ENCODE measurements at regions not wholly inside any gene's neighbourhood (a gene's known extent, or its start where the extent isn't known, plus 50 kb on each side); places are given as distances from the start of the nearest gene placed in this dataset.

DNA sequence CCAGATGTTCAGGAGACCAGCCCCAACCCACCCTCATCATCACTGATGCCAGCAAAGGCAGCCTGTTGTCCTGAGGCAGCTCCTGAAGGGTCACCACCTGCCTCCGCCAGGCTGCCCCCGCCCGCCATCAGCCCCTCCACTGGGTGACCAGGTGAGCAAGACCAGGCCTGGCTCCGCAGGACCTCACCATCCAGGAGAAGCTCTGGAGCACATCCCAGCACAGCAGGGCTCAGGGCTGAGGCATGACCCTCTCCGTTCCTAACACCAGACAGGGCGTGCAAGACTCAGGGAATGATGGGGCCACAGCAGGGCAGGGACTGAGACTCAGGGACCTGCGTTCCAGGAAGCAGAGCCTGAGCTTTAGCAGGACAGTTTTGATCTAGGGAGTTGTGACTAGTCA lies 218.8 kb upstream of the RAB6C start:
- Histone ChIP-seq H3K4me1 (ENCODE audit: insufficient read depth) (peaks cover 7% of the 10 kb centered on the region), H3K79me2 (no peaks in the 10 kb centered on the region), H3K27me3 (no peaks in the 10 kb centered on the region), H4K20me1 (ENCODE audit: insufficient read depth, poor library complexity, severe bottlenecking) (no peaks in the 10 kb centered on the region), H3K4me3 (no peak overlapping the region), H3K36me3 (replicated peaks; ENCODE audit: insufficient read depth, low read depth) (no peaks in the 10 kb centered on the region), H3K27ac (no peak overlapping the region), H3K4me2 (no peak overlapping the region), H2AFZ (no peak overlapping the region), H3K9me3 (ENCODE audit: low read depth) (no peaks in the 10 kb centered on the region), H3K9me2 (replicated peaks; ENCODE audit: insufficient read depth) (no peaks in the 10 kb centered on the region)
- TF ChIP-seq EZH2 (IDR thresholded peaks at IDR 0.05; ENCODE audit: borderline replicate concordance) (no peak), EZH2phosphoT487 (IDR thresholded peaks at IDR 0.05; ENCODE audit: low read depth, severe bottlenecking, unreplicated experiment) (no peak)
- TF ChIP-seq, protein P1, sequence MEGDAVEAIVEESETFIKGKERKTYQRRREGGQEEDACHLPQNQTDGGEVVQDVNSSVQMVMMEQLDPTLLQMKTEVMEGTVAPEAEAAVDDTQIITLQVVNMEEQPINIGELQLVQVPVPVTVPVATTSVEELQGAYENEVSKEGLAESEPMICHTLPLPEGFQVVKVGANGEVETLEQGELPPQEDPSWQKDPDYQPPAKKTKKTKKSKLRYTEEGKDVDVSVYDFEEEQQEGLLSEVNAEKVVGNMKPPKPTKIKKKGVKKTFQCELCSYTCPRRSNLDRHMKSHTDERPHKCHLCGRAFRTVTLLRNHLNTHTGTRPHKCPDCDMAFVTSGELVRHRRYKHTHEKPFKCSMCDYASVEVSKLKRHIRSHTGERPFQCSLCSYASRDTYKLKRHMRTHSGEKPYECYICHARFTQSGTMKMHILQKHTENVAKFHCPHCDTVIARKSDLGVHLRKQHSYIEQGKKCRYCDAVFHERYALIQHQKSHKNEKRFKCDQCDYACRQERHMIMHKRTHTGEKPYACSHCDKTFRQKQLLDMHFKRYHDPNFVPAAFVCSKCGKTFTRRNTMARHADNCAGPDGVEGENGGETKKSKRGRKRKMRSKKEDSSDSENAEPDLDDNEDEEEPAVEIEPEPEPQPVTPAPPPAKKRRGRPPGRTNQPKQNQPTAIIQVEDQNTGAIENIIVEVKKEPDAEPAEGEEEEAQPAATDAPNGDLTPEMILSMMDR (IDR thresholded peaks at IDR 0.05; ENCODE audit: poor library complexity) = no peak
- 100% methylated on average over 7 of the region's 7 CpGs for WGBS (ENCODE audit: low lambda C conversion rate, missing lambda C conversion rate)
- DNase-seq (ENCODE audit: low spot score) = no peak

DNA sequence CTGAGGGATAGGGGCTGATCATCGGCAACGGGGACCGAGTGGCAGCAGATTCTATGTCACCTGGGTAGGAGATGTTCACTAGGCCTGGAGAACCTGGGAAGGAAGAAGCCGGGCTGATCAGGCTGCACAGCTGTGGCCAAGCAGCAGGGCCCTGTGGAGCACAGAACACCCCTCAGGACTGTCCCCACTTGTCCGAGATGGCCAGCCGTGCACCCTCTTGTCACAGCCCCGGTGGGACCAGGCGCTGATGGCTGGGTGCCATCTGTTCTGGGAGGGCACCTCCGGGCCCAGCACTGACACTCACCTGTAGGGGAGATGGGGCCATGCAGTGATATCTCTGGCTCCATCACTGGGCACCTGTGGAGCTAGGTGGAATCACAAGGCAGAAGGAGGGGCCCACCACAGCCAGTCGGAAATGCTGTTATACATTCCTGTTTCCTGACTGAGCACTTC lies 217.9 kb upstream of the RAB6C start:
- no peaks in the 10 kb centered on the region for H3K79me2 ChIP-seq
- no peak overlapping the region for H3K4me3 ChIP-seq
- no peaks in the 10 kb centered on the region for H3K9me3 ChIP-seq (ENCODE audit: low read depth)
- no peaks in the 10 kb centered on the region for H3K9me2 ChIP-seq (replicated peaks; ENCODE audit: insufficient read depth)
- peaks cover 7% of the 10 kb centered on the region for H3K4me1 ChIP-seq (ENCODE audit: insufficient read depth)
- DNase-seq (ENCODE audit: low spot score) = no peak
- H3K36me3 ChIP-seq (replicated peaks; ENCODE audit: insufficient read depth, low read depth) = no peaks in the 10 kb centered on the region
- no peak overlapping the region for H3K4me2 ChIP-seq
- H4K20me1 ChIP-seq (ENCODE audit: insufficient read depth, poor library complexity, severe bottlenecking) = no peaks in the 10 kb centered on the region
- no peaks in the 10 kb centered on the region for H3K27me3 ChIP-seq
- no peak overlapping the region for H3K27ac ChIP-seq
- H2AFZ ChIP-seq = no peak overlapping the region
- 89% methylated on average over 10 of the region's 10 CpGs for WGBS (ENCODE audit: low lambda C conversion rate, missing lambda C conversion rate)
- TF ChIP-seq EZH2 (IDR thresholded peaks at IDR 0.05; ENCODE audit: borderline replicate concordance) = no peak

DNA sequence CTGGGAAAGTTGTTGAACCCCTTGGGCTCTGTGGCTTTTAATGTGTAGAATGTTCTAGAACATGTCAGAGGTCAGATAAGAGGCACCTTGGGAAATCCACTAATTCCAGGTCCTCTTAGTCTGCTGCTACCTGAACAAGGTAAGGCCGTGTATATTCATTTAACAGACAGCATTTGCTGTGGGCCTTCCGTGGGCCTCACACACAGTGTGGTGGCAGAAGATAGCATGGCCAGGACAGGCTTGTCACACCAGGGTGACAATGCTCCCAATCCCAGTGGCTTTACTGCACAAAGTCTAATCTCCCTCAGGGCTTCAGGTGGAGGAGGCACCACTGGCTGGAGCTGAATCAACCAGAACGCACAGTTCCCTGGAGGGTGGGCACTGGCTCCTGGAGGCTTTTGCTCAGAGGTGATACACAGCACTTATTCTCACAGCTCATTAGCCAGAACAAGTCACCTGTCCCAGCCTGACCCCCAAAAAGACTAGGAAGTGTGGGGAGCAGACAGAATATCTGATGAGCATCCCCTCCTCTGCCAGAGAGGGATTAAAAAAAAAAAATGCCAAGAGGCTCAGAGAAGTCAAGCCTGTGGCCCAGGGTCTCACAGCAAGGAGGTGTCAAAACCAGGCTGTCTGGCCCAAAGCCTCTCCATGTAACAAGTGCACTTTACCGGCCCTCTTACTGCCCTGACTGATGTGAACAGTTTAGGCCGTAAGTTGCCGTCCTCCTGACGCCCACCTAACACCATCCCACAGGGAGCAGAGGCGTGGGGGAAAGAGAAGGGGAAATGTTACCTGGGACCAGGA lies 216.9 kb upstream of the RAB6C start:
- no peak overlapping the region for H2AFZ ChIP-seq
- H3K4me2 ChIP-seq = no peak overlapping the region
- H3K9me2 ChIP-seq (replicated peaks; ENCODE audit: insufficient read depth) = no peaks in the 10 kb centered on the region
- peaks cover 2% of the 10 kb centered on the region for H3K27me3 ChIP-seq
- H3K4me3 ChIP-seq = no peak overlapping the region
- H3K36me3 ChIP-seq (replicated peaks; ENCODE audit: insufficient read depth, low read depth) = no peaks in the 10 kb centered on the region
- TF ChIP-seq, protein P1 (IDR thresholded peaks at IDR 0.05; ENCODE audit: poor library complexity) = no peak
- TF ChIP-seq EZH2 (IDR thresholded peaks at IDR 0.05; ENCODE audit: borderline replicate concordance) = no peak
- TF ChIP-seq EZH2phosphoT487 (IDR thresholded peaks at IDR 0.05; ENCODE audit: low read depth, severe bottlenecking, unreplicated experiment) = no peak
- no peaks in the 10 kb centered on the region for H3K79me2 ChIP-seq
- no peak for DNase-seq (ENCODE audit: low spot score)
- 94% methylated on average over 8 of the region's 8 CpGs for WGBS (ENCODE audit: low lambda C conversion rate, missing lambda C conversion rate)
- H3K4me1 ChIP-seq (ENCODE audit: insufficient read depth) = peaks cover 7% of the 10 kb centered on the region
- H3K9me3 ChIP-seq (ENCODE audit: low read depth) = no peaks in the 10 kb centered on the region
- H3K27ac ChIP-seq = no peak overlapping the region
- no peaks in the 10 kb centered on the region for H4K20me1 ChIP-seq (ENCODE audit: insufficient read depth, poor library complexity, severe bottlenecking)

DNA sequence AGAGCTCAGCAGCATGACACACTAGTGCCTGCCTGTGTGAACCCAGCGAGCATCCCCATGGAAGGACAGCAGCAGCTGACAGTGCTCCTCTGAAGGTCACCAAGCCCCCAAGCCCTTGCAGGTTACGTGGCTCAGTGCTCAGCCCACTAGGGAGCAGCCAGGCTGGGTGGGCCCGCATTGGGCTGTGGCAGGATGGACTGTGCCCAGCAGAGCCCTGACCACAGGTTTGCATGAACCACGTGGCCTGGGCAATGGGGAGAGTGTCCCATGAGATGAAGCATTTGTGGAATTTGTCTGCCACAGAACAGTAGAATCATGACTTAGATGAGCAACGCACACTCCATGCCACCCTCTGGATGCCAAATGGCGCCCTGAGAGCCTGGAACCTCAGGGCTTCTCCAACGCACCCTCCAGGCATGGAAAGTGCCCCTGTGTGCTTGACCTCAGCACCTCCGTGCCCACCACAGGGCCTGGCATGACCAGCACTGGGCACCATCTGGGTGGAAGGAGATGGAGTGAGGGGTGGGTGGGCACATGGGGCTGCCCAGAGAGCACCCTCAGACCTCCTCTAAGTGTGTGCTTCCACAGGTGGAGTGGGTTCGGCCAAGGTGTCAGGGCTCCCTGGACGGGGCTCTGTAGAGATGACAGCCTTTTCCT lies 216.1 kb upstream of the RAB6C start:
- Histone ChIP-seq H3K9me3 (ENCODE audit: low read depth) (no peaks in the 10 kb centered on the region), H3K27ac (no peak overlapping the region), H2AFZ (no peak overlapping the region), H3K4me1 (ENCODE audit: insufficient read depth) (peaks cover 2% of the 10 kb centered on the region), H3K27me3 (peaks cover 2% of the 10 kb centered on the region), H3K4me2 (no peak overlapping the region), H3K36me3 (replicated peaks; ENCODE audit: insufficient read depth, low read depth) (no peaks in the 10 kb centered on the region), H3K4me3 (no peak overlapping the region), H3K9me2 (replicated peaks; ENCODE audit: insufficient read depth) (no peaks in the 10 kb centered on the region), H4K20me1 (ENCODE audit: insufficient read depth, poor library complexity, severe bottlenecking) (no peaks in the 10 kb centered on the region), H3K79me2 (no peaks in the 10 kb centered on the region)
- no peak for TF ChIP-seq EZH2phosphoT487 (IDR thresholded peaks at IDR 0.05; ENCODE audit: low read depth, severe bottlenecking, unreplicated experiment)
- no peak for TF ChIP-seq EZH2 (IDR thresholded peaks at IDR 0.05; ENCODE audit: borderline replicate concordance)
- TF ChIP-seq, protein P1 (IDR thresholded peaks at IDR 0.05; ENCODE audit: poor library complexity) = no peak
- no peak for DNase-seq (ENCODE audit: low spot score)
- 90% methylated on average over 10 of the region's 10 CpGs for WGBS (ENCODE audit: low lambda C conversion rate, missing lambda C conversion rate)
